ENCODE measurements at regions not wholly inside any gene's neighbourhood (a gene's known extent, or its start where the extent isn't known, plus 50 kb on each side); places are given as distances from the start of the nearest gene placed in this dataset.

GRCh38 chr9:13597004-13597403 lies 317.5 kb upstream of the MPDZ start:
- no peak for TF ChIP-seq POLR2AphosphoS5 (IDR thresholded peaks at IDR 0.05; ENCODE audit: low read depth)
- TF ChIP-seq CTCF (conservative IDR thresholded peaks at IDR 0.05; ENCODE audit: low read depth in 2 of 2), result no peak
- TF ChIP-seq REST (IDR thresholded peaks at IDR 0.05; ENCODE audit: unreplicated experiment), result no peak
- TF ChIP-seq CREB1 (CRISPR knock-in tag; IDR thresholded peaks at IDR 0.05; ENCODE audit: low read depth), result no peak
- no peak for TF ChIP-seq ZNF114 (CRISPR knock-in tag; IDR thresholded peaks at IDR 0.05)
- no peak for TF ChIP-seq EZH2phosphoT487 (IDR thresholded peaks at IDR 0.05; ENCODE audit: unreplicated experiment)
- no peak for TF ChIP-seq EZH2 (IDR thresholded peaks at IDR 0.05; ENCODE audit: low read depth, unreplicated experiment)
- TF ChIP-seq ETS1 (IDR thresholded peaks at IDR 0.05), result no peak
- no peak for TF ChIP-seq ZNF331 (CRISPR knock-in tag; IDR thresholded peaks at IDR 0.05; ENCODE audit: low read depth)

Data from GM23338 (cell line).